Cardiac fibroblast (primary cell): ENCODE measurements at regions not wholly inside any gene's neighbourhood (a gene's known extent, or its start where the extent isn't known, plus 50 kb on each side); places are given as distances from the start of the nearest gene placed in this dataset.
"Not testable (repeated sequence)": the region's sequence is repeated elsewhere in the genome, so short reads cannot be mapped to it uniquely, and the experiment has no call there.

Source experiments
- DNase-seq, 2 donors: peaks; one replicate each; pipeline versions ENCODE4 v3.0.0 to v3.0.0-alpha.2; 2010; ENCODE audit warnings: low read depth in 2 of 2
- H3K4me3 ChIP-seq, 2 donors: replicated peaks in 1 of 2; 1 replicate in 1 of 2; 2 replicates in 1 of 2; pipeline ENCODE4 v1.5.1; 2011; ENCODE audit warnings: low read depth in 2 of 2, low read length in 2 of 2, mild to moderate bottlenecking in 2 of 2, moderate library complexity in 1 of 2
- TF ChIP-seq, protein P1 (sequence below): IDR thresholded peaks from one replicate; pipeline ENCODE4 v1.5.1; 2011; ENCODE audit warnings: low read depth, mild to moderate bottlenecking, low read length, inconsistent platforms

DNA sequence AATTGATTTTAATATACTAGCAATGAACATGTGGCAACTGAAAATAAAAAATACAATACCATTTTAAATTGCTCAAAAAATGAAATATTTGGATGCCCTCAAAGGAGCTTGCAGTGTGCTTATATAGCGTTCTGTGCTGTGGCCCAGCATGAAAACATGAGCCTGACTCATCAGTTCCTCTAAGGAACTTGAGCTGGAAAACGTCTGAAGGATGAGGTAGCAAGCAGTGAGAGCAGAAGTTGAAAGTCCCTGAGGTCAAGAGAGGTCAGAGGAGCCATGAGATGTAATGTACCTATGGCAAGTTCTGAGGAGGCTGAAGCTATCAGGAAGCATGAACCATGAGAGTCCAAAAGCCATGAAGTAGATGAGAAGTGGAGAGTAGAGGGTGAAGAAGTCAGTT, 59.7 kb downstream of the HMGB3 start:
- DNase-seq = no peak
- no peak overlapping the region for H3K4me3 ChIP-seq
- TF ChIP-seq, protein P1, sequence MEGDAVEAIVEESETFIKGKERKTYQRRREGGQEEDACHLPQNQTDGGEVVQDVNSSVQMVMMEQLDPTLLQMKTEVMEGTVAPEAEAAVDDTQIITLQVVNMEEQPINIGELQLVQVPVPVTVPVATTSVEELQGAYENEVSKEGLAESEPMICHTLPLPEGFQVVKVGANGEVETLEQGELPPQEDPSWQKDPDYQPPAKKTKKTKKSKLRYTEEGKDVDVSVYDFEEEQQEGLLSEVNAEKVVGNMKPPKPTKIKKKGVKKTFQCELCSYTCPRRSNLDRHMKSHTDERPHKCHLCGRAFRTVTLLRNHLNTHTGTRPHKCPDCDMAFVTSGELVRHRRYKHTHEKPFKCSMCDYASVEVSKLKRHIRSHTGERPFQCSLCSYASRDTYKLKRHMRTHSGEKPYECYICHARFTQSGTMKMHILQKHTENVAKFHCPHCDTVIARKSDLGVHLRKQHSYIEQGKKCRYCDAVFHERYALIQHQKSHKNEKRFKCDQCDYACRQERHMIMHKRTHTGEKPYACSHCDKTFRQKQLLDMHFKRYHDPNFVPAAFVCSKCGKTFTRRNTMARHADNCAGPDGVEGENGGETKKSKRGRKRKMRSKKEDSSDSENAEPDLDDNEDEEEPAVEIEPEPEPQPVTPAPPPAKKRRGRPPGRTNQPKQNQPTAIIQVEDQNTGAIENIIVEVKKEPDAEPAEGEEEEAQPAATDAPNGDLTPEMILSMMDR = no peak

DNA sequence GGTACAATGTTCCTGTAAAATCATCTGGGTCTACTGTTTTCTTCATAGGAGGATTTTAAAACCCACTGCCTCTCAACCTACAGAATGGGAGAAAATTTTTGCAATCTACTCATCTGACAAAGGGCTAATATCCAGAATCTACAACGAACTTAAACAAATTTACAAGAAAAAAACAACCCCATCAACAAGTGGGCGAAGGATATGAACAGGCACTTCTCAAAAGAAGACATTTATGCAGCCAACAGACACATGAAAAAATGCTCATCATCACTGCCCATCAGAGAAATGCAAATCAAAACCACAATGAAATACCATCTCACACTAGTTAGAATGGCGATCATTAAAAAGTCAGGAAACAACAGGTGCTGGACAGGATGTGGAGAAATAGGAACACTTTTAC, 83.2 kb downstream of the HMGB3 start:
- not testable (repeated sequence) for H3K4me3 ChIP-seq, DNase-seq

DNA sequence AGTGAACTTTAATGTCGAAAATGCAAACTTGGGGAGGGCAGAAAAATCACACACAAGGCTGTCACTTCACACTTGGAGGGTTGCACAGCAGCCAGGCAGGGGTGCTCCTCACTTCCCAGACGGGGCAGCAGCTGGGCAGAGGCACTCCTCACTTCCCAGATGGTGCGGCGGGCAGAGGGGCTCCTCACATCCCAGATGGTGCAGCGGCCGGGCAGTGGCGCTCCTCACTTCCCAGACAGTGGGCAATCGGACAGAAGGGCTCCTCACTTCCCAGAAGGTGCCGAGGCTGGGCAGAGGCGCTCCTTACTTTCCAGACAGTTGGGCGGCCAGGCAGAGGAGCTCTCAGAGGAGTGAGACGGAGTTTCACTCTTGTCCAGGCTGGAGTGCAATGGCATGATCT, 90.6 kb downstream of the HMGB3 start:
- TF ChIP-seq, protein P1 = no peak
- no peak for DNase-seq
- H3K4me3 ChIP-seq = no peak overlapping the region

DNA sequence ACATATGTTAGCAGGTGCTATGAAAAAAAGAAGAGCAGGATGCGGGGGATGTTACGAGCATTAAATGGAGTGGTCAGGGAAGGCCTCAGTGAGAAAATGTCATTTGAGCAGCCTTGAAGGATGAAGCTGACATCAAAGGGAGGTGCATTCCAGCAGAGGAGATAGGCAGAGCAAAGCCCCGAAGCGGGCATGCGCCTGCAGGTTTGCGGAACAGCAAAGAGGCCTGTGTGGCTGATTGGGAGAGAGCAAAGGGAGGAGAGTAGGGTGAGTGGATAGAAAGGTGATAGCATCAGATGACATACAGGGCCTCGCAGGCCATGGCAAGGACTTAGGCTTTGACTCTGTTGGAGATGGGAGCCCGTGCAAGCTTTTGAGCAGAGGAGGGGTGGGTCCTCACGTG, 95.4 kb upstream of the GPR50 start:
- DNase-seq = no peak
- TF ChIP-seq, protein P1 = no peak

DNA sequence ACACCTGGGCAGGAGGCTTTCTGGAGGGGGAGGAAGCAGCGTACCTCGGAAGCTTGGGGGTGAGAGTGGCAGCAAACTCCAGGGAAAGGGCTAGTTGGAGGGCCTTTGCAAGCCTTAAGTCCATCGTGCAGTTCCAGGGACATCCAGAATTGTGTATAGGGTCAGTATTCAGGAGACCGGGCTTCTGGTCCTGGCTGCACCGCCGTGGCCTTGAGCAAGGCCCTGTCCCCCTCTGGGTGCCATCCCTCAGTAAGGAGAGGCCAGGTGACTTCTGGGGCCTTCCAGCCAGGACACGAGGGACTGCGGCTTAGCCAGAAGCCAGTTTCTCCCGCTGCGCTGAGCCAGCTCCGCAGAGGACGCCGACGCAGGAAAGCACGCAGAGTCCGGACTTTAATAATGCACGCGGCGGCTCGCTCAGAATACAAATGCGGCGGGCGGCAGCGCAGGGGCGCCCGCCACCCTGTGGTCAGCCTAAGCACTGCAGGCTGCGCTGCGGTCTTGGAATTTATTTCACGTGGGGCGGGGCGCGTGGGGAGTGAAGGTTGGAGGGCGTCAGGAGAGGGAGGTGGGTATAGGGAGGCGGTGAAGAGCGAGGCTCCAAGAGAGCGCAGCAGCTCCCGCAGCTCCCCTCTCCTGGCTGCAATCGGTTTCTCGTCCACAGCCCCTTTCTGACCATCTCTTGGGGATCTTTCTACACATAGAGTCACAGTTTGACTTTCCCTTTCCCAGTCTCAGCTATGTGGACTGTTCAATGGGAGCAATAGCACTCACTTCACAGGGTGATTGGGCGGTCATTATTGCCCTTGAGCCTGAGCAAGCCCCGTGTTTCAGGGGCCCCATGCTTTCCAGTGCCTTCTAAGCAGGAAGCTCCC, 94.1 kb upstream of the GPR50 start:
- H3K4me3 ChIP-seq = no peak overlapping the region
- peak; percentile 52 to 53 for DNase-seq
- TF ChIP-seq, protein P1 = peak; percentile 89

More for the DNA sequence above, 95.4 kb upstream of the GPR50 start:
- no peak overlapping the region for H3K4me3 ChIP-seq

DNA sequence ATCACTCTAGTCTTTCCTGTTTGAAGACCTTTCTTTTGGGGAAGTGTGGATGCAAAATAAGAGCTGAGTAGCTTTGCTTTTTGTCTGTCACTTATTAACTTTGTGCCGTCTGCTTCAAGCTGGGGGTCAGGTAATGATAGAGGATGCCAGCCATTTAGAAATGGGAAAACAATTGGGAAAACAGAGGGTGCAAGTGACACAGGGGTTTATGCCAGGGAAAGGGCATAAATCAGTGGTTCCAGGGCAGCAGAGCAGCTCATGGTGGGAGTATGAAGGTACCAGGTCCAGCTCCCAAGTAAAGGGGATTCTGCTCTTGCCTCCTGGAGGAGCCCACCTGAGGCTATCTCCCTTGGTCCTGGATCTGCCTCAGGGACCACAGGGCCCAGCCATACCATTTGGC, 91.9 kb upstream of the GPR50 start:
- TF ChIP-seq, protein P1 = no peak

DNA sequence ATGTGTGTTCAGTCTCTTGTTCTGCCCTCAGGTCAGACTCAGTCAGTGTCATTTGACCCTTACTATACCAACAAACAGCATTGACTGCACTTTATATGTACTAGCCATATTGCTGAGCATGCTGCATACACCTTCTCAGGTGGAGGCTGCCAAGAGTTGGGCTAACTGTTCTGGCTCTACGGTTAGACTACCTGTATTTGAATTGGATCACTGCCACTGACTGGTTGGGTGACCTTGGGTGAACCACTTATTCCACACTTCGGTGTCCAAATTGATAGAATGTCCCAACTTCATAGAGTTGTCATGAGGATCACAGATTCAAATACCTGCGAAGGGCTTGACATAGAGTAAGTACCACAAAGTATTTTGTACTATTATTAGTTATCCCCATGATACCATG, 91.2 kb upstream of the GPR50 start:
- TF ChIP-seq, protein P1 = no peak
- no peak for DNase-seq
- no peak overlapping the region for H3K4me3 ChIP-seq

More for the DNA sequence above, 91.9 kb upstream of the GPR50 start:
- no peak for DNase-seq
- no peak overlapping the region for H3K4me3 ChIP-seq
